Activated CD8-positive, alpha-beta memory T cell treated with anti-CD3 and anti-CD28 coated beads, Interleukin-2, amount 50 U/mL, for 1 hour (primary cell): ENCODE measurements at regions not wholly inside any gene's neighbourhood (a gene's known extent, or its start where the extent isn't known, plus 50 kb on each side); places are given as distances from the start of the nearest gene placed in this dataset.

Experiments used
- DNase-seq: peaks from one replicate; pipeline ENCODE4 v3.0.0-alpha.2; 2020; ENCODE audit errors: extremely low read depth

DNA sequence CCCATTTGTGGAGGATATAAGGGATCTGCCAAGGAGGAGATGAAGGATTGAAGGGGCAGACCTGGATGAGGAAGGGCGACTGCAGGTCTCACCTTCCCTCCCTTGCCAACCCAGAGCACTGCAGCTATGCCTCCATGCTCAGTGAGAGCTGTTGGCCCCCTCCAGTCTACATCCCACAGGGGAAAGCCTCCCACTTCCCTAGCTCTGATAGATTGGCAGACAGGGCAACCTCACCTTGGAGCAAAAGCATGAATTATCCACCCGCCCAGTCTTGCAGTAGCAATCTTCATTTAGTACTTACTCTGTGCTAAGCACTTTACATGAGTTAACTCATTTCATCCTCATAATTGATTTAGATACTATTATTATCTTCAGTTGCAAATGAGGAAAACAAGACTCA lies 70.4 kb upstream of the SMNDC1 start:
- no peak for DNase-seq

GRCh38 chr10:110376021-110376766 lies 71.5 kb upstream of the SMNDC1 start:
- DNase-seq: no peak

DNA sequence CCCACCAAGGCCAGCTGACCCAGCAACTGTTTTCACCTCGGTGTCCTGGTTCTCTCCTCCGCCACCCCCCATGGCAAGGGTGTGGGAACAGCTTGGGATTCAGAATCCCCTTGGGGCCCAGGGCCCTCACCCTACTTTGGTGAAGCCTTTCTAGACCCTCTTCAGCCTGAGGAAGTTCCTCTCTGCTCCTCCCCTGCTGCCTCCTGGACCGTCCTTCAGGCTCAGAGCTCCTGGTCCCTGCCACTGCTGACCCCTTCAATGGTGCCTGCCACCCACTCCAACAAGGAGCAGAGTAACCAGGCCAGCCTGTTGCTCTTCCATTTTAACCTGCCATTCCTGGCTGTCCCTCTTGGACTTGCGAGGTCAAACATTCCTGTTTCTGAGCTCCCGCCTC lies 72.0 kb upstream of the SMNDC1 start:
- no peak for DNase-seq

DNA sequence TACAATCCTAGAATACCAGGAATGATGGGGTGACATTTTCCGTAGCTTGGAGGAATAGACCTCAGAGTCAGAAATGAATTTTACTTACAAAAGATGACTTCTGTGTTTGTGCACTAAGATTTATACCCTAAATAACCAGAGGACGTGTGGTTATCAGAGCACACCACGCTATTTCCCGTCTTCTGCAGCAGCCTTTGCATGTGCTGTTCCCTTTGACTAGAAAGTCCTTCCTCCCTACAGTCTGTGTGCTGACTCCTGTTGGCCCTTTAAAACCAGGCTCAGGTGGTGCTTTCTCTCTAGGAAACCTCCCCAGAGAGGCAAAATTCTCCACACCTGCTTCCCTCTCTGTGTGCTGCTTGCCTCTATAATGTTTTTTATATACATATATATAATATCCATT lies 73.3 kb upstream of the SMNDC1 start:
- no peak for DNase-seq

DNA sequence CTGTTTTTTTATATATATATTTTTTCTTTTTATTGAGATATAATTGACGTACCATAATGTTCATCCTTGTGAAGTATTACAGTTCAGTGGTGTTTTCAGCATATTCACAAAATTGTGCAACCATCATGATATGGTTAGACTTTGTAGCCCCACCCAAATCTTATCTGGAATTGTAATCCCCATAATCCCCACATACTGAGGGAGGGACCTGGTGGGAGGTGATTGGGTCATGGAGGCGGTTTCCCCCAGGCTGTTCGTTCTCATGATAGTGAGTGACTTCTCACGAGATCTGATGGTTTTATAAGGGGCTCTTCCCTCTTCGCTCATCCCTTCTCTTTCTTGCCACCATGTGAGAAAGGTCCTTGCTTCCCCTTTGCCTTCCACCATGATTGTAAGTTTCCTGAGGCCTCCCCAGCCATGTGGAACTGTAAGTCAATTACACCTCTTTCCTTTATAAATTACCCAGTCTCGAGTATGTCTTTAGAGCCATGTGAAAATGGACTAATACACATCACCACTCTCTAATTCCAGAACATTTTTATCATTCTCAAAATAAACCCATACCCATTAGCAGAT lies 73.9 kb upstream of the SMNDC1 start:
- DNase-seq: no peak

- DNase-seq: no peak
Measured at GRCh38 chr10:110379831-110380230, 75.1 kb upstream of the SMNDC1 start.

- no peak for DNase-seq
Measured at GRCh38 chr10:110380293-110380692, 75.6 kb upstream of the SMNDC1 start.

- no peak for DNase-seq
Measured at GRCh38 chr10:110382695-110383094, 78.0 kb upstream of the SMNDC1 start.

- DNase-seq: no peak
Measured at GRCh38 chr10:110387617-110387982, 82.9 kb upstream of the SMNDC1 start.

- no peak for DNase-seq
Measured at GRCh38 chr10:110387983-110388686, 83.4 kb upstream of the SMNDC1 start.

DNA sequence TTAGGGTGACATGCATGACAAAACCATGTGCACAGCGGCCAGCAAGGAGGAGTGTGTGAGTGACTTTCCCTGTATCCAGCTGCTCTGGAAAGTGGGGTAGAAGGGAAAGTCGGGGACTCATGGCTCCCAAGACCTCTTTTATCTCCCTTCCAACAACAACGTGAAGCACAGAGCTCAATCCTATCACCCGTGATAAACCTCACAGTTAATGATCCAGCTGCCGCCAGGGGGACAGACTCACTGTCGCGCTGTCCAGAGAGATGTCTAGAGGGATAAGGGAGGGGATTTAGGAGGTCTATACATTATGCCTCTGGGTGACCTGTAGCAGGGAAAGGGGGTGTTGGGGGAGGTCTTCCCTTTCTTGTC lies 84.0 kb upstream of the SMNDC1 start:
- no peak for DNase-seq

DNA sequence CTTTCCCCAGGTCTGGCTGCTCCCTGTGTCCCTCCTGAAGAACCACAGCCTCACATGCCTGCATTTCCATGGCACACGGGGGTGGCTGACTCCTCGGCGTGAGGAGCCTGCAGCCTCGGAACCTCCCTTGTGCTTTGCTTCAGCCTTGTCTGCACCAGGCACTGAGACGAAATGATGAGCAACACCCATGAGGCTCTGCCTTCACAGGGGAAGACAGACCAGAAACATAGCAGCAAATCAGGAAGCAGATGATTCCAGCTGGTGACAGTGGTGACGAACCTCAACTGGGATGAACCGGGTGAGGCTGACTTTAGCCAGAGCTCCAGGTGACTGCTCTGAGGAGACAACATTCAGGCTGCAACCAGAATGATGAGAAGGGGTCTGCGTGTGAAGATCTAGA lies 84.5 kb upstream of the SMNDC1 start:
- no peak for DNase-seq

GRCh38 chr10:110391541-110391940 lies 86.8 kb upstream of the SMNDC1 start:
- no peak for DNase-seq

DNA sequence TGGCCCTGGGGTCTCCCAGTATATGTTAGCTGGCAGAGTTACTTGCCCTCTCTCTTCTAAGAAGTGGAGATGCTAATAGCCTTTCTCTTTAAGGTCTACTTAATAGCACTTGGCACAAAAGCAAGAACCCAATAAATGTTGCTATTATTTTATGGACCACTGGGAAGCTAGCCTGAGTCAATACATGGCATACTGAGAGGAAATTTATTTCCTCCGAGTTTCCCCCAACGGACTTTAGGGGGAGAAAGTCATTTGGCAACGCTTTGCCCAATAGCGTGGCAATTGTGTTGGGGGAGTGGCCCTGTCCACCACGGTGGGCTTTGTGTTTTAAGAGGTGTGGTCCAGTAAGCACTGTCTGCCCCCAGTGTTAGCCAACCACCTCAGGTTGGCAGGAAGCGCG lies 87.4 kb upstream of the SMNDC1 start:
- DNase-seq: no peak

DNA sequence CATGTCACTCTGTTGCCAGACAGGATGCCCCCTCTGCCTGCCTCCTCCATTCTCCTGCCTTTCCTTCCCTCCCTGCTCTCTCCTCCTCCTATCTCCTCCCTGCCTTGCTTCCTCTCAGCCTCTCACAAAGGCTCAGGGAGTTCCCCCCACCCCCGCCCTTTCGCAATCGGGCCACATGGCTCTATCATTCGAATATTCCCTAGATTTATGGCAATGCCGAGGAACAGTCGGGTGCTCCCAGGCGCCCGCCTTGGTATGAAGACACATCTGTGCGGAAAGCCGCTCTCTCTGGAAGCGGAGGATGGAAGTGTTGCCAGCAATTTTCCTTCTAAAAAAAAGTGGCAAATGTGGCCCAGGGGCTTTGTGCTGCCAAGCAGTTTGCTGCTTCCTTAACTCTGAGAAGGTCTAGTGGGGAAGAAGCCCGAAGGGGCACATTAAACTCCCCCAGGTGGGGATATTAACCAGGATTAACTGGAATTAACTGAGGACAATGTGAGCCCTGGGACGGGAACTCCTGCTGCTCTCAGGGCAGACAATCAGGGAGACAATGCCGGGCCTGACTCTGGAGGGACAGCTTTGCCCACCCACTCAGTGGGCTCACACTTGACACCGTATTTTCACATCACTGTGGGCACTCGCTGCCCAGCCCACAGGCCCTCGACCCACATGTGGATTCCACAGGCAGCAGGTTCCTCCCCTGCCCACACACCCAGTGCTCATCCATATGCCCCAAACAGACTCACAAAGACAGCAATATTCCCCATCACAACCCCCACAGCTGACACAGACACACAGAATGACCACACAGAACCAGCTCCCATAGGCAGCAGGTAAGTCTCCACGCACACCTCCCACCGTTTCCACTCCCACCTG lies 88.4 kb upstream of the SMNDC1 start:
- DNase-seq: no peak

- DNase-seq: no peak
Measured at GRCh38 chr10:110393866-110394265, 89.1 kb upstream of the SMNDC1 start.

- DNase-seq: no peak
Measured at GRCh38 chr10:110394296-110394695, 89.6 kb upstream of the SMNDC1 start.

DNA sequence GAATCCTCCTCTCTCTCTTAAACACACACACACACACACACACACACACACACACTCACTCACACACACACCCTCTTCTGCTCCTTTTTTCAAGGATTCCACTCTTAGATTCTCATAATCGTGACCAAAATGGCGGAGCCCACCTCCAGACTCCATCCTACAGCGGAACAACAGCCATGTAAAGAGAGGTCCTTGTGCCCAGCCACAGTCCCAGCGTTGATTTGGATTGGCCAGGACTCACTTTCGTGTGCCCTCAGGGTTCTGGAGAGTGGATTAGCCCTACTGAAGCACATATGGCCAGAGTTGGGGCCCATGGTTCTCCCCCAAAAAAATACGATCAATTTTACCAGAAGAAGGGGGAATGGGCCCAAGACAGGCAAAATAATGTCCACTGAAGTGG lies 90.2 kb upstream of the SMNDC1 start:
- DNase-seq: no peak

DNA sequence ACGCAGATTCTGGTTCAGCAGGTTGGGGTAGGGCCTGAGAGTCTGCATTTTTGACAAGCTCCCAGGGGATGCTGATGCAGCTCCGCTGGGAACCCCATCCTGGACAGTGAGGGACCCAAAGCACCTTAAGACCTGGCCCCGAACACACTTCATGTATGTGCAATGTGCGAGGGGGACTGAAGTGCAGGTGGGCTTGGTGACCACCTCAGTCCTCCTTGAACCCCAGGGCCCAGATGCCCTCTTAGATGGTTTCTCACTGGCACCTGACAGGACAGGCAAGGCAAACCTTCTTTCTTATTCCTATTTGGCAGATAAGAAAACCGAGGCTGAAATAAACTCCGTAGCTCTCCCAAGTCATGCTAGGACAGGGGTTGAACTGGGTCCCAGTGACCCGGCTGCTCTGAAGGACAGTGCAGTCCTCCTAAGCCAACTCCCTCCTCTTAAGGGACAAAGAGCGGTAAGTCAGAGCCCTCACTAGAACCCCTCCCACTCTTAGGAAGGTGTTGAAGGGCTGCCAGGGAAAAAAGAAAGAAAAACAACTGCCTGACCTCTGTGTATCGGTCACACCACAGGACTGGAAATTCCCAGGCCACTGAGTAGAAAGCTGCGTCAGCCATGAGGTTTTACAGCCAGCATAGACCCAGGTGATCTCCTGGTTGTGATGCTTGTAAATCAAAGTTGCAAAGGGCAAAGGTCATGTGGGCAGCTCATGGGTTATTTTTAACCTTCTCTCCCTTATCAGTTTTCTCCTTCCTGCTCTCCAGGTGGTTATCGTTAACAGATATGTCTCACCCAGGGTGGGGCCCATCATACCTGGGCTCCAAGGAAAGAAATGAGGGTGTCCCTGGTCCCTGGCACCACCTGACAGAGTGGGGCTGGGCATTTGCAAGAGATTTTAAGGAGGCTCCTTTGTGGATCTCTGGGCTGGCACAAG lies 90.9 kb upstream of the SMNDC1 start:
- no peak for DNase-seq

DNA sequence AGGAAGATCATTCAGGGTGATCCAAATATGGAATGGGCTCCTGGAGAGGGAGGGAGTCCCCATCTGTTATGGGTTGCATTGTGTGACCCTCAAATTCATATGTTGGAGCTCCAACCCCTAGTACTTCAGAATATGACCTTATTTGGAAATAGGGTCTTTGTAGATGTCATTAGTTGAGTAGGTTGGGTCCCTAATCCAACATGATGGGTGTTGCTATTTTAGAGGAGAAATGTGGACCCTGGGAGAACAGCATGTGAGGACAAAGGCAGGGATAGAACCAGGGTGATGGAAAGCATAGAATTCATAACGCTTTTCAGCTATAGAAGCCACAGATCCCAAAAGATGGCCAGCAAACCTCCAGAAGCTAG lies 91.5 kb upstream of the SMNDC1 start:
- no peak for DNase-seq

- DNase-seq: no peak
Measured at GRCh38 chr10:110397856-110398255, 93.1 kb upstream of the SMNDC1 start.
